Keratinocyte (primary cell): ENCODE measurements at regions not wholly inside any gene's neighbourhood (a gene's known extent, or its start where the extent isn't known, plus 50 kb on each side); places are given as distances from the start of the nearest gene placed in this dataset.

Source experiments
- DNase-seq: peaks from one replicate; pipeline ENCODE4 v3.0.0-alpha.2; 2011; ENCODE audit warnings: low read depth, missing footprints, low spot score
- FAIRE-seq: peaks from 2 replicates; lab custom pipeline; 2011; peaks lifted over from hg19 to GRCh38; lab: Jason Lieb, UNC
- H2AFZ ChIP-seq: 2 replicates; pipeline ENCODE4 v1.6.0; 2012; ENCODE audit warnings: low read length, control low read depth, inconsistent platforms; ENCODE audit not compliant: control insufficient read depth
- H3K27ac ChIP-seq: 2 replicates; pipeline ENCODE4 v1.5.1; 2011; ENCODE audit warnings: low read length; ENCODE audit not compliant: control insufficient read depth, insufficient read depth
- H3K27me3 ChIP-seq: 3 replicates; pipeline ENCODE4 v1.6.0; 2011; ENCODE audit warnings: low read length; ENCODE audit not compliant: control insufficient read depth, insufficient read depth; ENCODE audit errors: extremely low read depth
- H3K36me3 ChIP-seq, 2 experiments: 2 replicates in 1 of 2; 3 replicates in 1 of 2; pipeline ENCODE4 v1.5.1; 2011; ENCODE audit warnings: low read length in 2 of 2, mild to moderate bottlenecking in 1 of 2; ENCODE audit not compliant: control insufficient read depth in 2 of 2, insufficient read depth in 2 of 2; ENCODE audit errors: extremely low read depth in 1 of 2
- H3K4me1 ChIP-seq: 3 replicates; pipeline ENCODE4 v1.5.1; 2011; ENCODE audit warnings: low read length; ENCODE audit not compliant: control insufficient read depth, insufficient read depth; ENCODE audit errors: extremely low read depth
- H3K4me2 ChIP-seq: 3 replicates; pipeline ENCODE4 v1.6.0; 2011; ENCODE audit warnings: low read depth, low read length; ENCODE audit not compliant: control insufficient read depth, insufficient read depth; ENCODE audit errors: extremely low read depth
- H3K4me3 ChIP-seq, 3 experiments: fragments of 200-600 bp in 1 of 3; sonication (generic) in 1 of 3; 2 replicates in 2 of 3; 3 replicates in 1 of 3; pipeline ENCODE4 v1.5.1; 2011 to 2016; ENCODE audit warnings: low read length in 3 of 3, mild to moderate bottlenecking in 3 of 3, control low read depth in 2 of 3, inconsistent platforms in 1 of 3, low read depth in 1 of 3, mixed read lengths in 1 of 3, mixed run types in 1 of 3, moderate library complexity in 1 of 3; ENCODE audit not compliant: control insufficient read depth in 2 of 3, insufficient read depth in 2 of 3; ENCODE audit errors: extremely low read depth in 1 of 3
- H3K79me2 ChIP-seq: 2 replicates; pipeline ENCODE4 v1.6.0; 2012; ENCODE audit warnings: low read length; ENCODE audit not compliant: control insufficient read depth, insufficient read depth
- H3K9ac ChIP-seq: 3 replicates; pipeline ENCODE4 v1.6.0; 2011; ENCODE audit warnings: low read length; ENCODE audit not compliant: control insufficient read depth, insufficient read depth; ENCODE audit errors: extremely low read depth
- H3K9me1 ChIP-seq: 3 replicates; pipeline ENCODE4 v1.6.0; 2011; ENCODE audit warnings: low read length; ENCODE audit not compliant: control insufficient read depth, insufficient read depth; ENCODE audit errors: extremely low read depth
- H3K9me3 ChIP-seq: 2 replicates; pipeline ENCODE4 v1.5.1; 2012; ENCODE audit warnings: low read depth, low read length; ENCODE audit not compliant: control insufficient read depth
- H4K20me1 ChIP-seq: 3 replicates; pipeline ENCODE4 v1.6.0; 2011; ENCODE audit warnings: low read length; ENCODE audit not compliant: control insufficient read depth, insufficient read depth; ENCODE audit errors: extremely low read depth
- EZH2 ChIP-seq: IDR thresholded peaks from one replicate; pipeline ENCODE4 v1.6.1; 2012; ENCODE audit warnings: inconsistent platforms, mild to moderate bottlenecking, low read length, moderate library complexity
- dilution Hi-C: fragments of 300-500 bp; cut with MboI; formaldehyde crosslinking; loops from one replicate; pipeline ENCODE4 v1.7.0; 2020; ENCODE audit warnings: low sequenced_read_pairs; ENCODE audit not compliant: extremely low pct_ligation_motif_present
- TF ChIP-seq, protein P1 (sequence below), 3 experiments: IDR thresholded peaks in 1 of 3; conservative IDR thresholded peaks in 1 of 3; optimal IDR thresholded peaks in 1 of 3; 2 replicates in 2 of 3; 3 replicates in 1 of 3; pipeline versions ENCODE3 to v1.5.1; 2011; ENCODE audit warnings: low read length in 3 of 3, mild to moderate bottlenecking in 3 of 3, moderate library complexity in 2 of 3, control low read depth in 1 of 3, inconsistent platforms in 1 of 3; ENCODE audit not compliant: insufficient read depth in 2 of 3; ENCODE audit errors: extremely low read depth in 1 of 3

DNA sequence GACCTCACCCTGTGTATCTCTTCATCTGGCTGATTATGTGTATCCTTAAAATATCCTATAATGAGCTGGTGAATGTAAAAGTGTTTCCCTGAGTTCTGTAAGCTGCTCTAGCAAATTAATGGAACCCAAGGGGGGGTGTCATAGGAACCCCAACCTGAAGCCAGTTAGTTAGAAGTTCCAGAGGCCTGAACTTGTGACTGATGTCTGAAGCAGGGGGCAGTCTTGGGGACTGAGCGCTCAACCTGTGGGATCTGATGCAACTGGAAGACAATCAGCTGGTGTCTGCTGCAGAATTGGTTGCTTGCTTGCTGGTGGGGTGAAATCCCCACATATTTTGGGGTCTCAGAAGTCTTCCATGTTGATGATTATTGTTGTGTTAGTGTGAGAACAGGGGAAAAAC lies 75.7 kb upstream of the NKD1 start:
- no peak overlapping the region for H3K27ac ChIP-seq
- H3K36me3 ChIP-seq = no peaks in the 10 kb centered on the region
- no peak overlapping the region for H3K9ac ChIP-seq
- peaks cover 14% of the 10 kb centered on the region for H3K27me3 ChIP-seq
- dilution Hi-C loops = no loop called here
- no peak overlapping the region for H3K4me2 ChIP-seq
- FAIRE-seq (no peak), DNase-seq (no peak)
- H3K4me1 ChIP-seq = peaks cover 14% of the 10 kb centered on the region
- H3K9me1 ChIP-seq = no peaks in the 10 kb centered on the region
- TF ChIP-seq EZH2 = no peak
- TF ChIP-seq, protein P1, sequence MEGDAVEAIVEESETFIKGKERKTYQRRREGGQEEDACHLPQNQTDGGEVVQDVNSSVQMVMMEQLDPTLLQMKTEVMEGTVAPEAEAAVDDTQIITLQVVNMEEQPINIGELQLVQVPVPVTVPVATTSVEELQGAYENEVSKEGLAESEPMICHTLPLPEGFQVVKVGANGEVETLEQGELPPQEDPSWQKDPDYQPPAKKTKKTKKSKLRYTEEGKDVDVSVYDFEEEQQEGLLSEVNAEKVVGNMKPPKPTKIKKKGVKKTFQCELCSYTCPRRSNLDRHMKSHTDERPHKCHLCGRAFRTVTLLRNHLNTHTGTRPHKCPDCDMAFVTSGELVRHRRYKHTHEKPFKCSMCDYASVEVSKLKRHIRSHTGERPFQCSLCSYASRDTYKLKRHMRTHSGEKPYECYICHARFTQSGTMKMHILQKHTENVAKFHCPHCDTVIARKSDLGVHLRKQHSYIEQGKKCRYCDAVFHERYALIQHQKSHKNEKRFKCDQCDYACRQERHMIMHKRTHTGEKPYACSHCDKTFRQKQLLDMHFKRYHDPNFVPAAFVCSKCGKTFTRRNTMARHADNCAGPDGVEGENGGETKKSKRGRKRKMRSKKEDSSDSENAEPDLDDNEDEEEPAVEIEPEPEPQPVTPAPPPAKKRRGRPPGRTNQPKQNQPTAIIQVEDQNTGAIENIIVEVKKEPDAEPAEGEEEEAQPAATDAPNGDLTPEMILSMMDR (optimal IDR thresholded peaks at IDR 0.05 in 1 of 3, IDR thresholded peaks at IDR 0.05 in 1 of 3, conservative IDR thresholded peaks at IDR 0.05 in 1 of 3; ENCODE audit: extremely low read depth in 1 of 3, insufficient read depth in 2 of 3, low read length in 3 of 3) = no peak
- H4K20me1 ChIP-seq = no peaks in the 10 kb centered on the region
- H3K79me2 ChIP-seq = no peaks in the 10 kb centered on the region
- H3K4me3 ChIP-seq = no peak overlapping the region
- H2AFZ ChIP-seq = no peak overlapping the region
- no peaks in the 10 kb centered on the region for H3K9me3 ChIP-seq

DNA sequence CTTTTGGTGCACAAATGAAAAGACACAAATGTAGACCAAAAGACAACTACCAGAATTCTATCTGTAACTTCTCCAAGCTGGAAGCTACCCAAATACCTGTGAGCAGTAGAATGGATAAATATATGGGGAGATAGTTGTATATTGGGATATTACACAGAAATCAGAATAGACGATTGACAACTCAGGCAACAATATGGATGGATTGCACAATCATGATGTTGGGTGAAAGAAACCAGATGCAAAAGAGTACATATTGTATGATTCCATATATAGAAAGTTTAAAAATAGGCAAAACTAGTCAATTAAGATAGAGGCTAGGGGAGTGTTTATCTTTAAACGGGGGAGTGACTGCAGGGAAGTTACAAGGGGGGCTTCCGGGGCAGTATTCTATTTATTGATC lies 77.5 kb upstream of the NKD1 start:
- no peak overlapping the region for H3K4me3 ChIP-seq
- peaks cover 14% of the 10 kb centered on the region for H3K4me1 ChIP-seq
- H3K9me1 ChIP-seq = no peaks in the 10 kb centered on the region
- peaks cover 8% of the 10 kb centered on the region for H3K27me3 ChIP-seq
- no peaks in the 10 kb centered on the region for H3K36me3 ChIP-seq
- H2AFZ ChIP-seq = no peak overlapping the region
- TF ChIP-seq, protein P1 (optimal IDR thresholded peaks at IDR 0.05 in 1 of 3, IDR thresholded peaks at IDR 0.05 in 1 of 3, conservative IDR thresholded peaks at IDR 0.05 in 1 of 3; ENCODE audit: extremely low read depth in 1 of 3, insufficient read depth in 2 of 3, low read length in 3 of 3) = no peak
- no peak for TF ChIP-seq EZH2
- no peaks in the 10 kb centered on the region for H3K79me2 ChIP-seq
- no peak overlapping the region for H3K9ac ChIP-seq
- H4K20me1 ChIP-seq = no peaks in the 10 kb centered on the region
- no peak overlapping the region for H3K4me2 ChIP-seq
- FAIRE-seq (no peak), DNase-seq (no peak)
- H3K9me3 ChIP-seq = no peaks in the 10 kb centered on the region
- H3K27ac ChIP-seq = no peak overlapping the region
- dilution Hi-C loops = no loop called here
